ENCODE measurements at regions not wholly inside any gene's neighbourhood (a gene's known extent, or its start where the extent isn't known, plus 50 kb on each side); places are given as distances from the start of the nearest gene placed in this dataset.

- no peak overlapping the region for H3K27ac ChIP-seq
These were observed 177.7 kb upstream of the MCHR2 start for GRCh38 chr6:100171533-100172321.

GRCh38 chr6:100168148-100168547, 174.1 kb upstream of the MCHR2 start:
- no peak for TF ChIP-seq POLR2A (IDR thresholded peaks at IDR 0.05)
- no peak for TF ChIP-seq CTCF (IDR thresholded peaks at IDR 0.05)
- Histone ChIP-seq H3K27me3 (no peaks in the 10 kb centered on the region), H3K4me3 (no peak overlapping the region), H3K27ac (no peak overlapping the region), H3K9me3 (no peaks in the 10 kb centered on the region), H3K4me1 (no peaks in the 10 kb centered on the region), H3K36me3 (no peaks in the 10 kb centered on the region)
- intact Hi-C loops (cut with DNase I): no loop called here
- 36 to 53% (median 45%) methylated on average over 3 of the region's 3 CpGs for WGBS, 4 donors
- ATAC-seq: no peak
- no peak for DNase-seq

More at GRCh38 chr6:100171533-100172321, 177.7 kb upstream of the MCHR2 start:
- 64 to 67% (median 65%) methylated on average over 4 of the region's 4 CpGs for WGBS, 4 donors
- Histone ChIP-seq H3K4me3 (no peak overlapping the region), H3K36me3 (no peaks in the 10 kb centered on the region), H3K27me3 (no peaks in the 10 kb centered on the region), H3K4me1 (peaks cover 0 to 16% (median 0%) of the 10 kb centered on the region in 12 donors), H3K9me3 (no peaks in the 10 kb centered on the region)
- no peak for ATAC-seq
- no peak for DNase-seq
- intact Hi-C loops (cut with DNase I): no loop called here
- no peak for TF ChIP-seq CTCF (IDR thresholded peaks at IDR 0.05)
- no peak for TF ChIP-seq POLR2A (IDR thresholded peaks at IDR 0.05)

GRCh38 chr6:100167585-100167984, 173.6 kb upstream of the MCHR2 start:
- ATAC-seq (no peak), DNase-seq (no peak)
- no peaks in the 10 kb centered on the region for H3K36me3 ChIP-seq
- 25 to 38% (median 30%) methylated on average over 4 of the region's 4 CpGs for WGBS, 4 donors
- no peaks in the 10 kb centered on the region for H3K27me3 ChIP-seq
- H3K27ac ChIP-seq: no peak overlapping the region
- H3K9me3 ChIP-seq: no peaks in the 10 kb centered on the region
- H3K4me3 ChIP-seq: no peak overlapping the region
- intact Hi-C loops (cut with DNase I): no loop called here
- no peak for TF ChIP-seq CTCF (IDR thresholded peaks at IDR 0.05)
- TF ChIP-seq POLR2A (IDR thresholded peaks at IDR 0.05): no peak
- H3K4me1 ChIP-seq: no peaks in the 10 kb centered on the region

- H3K27ac ChIP-seq: no peak overlapping the region
- intact Hi-C loops (cut with DNase I): no loop called here
- WGBS, 4 donors: 31 to 38% (median 35%) methylated on average over 2 of the region's 2 CpGs
- no peaks in the 10 kb centered on the region for H3K4me1 ChIP-seq
- no peaks in the 10 kb centered on the region for H3K27me3 ChIP-seq
- TF ChIP-seq CTCF (IDR thresholded peaks at IDR 0.05) (no peak), POLR2A (IDR thresholded peaks at IDR 0.05) (no peak)
- no peaks in the 10 kb centered on the region for H3K36me3 ChIP-seq
- ATAC-seq (no peak), DNase-seq (no peak)
- H3K9me3 ChIP-seq: no peaks in the 10 kb centered on the region
- no peak overlapping the region for H3K4me3 ChIP-seq
These were observed 172.9 kb upstream of the MCHR2 start for GRCh38 chr6:100166956-100167355.

Measured in heart left ventricle (tissue), 16 donors.